ENCODE measurements at regions not wholly inside any gene's neighbourhood (a gene's known extent, or its start where the extent isn't known, plus 50 kb on each side); places are given as distances from the start of the nearest gene placed in this dataset.
"Not testable (repeated sequence)": the region's sequence is repeated elsewhere in the genome, so short reads cannot be mapped to it uniquely, and the experiment has no call there.

DNA sequence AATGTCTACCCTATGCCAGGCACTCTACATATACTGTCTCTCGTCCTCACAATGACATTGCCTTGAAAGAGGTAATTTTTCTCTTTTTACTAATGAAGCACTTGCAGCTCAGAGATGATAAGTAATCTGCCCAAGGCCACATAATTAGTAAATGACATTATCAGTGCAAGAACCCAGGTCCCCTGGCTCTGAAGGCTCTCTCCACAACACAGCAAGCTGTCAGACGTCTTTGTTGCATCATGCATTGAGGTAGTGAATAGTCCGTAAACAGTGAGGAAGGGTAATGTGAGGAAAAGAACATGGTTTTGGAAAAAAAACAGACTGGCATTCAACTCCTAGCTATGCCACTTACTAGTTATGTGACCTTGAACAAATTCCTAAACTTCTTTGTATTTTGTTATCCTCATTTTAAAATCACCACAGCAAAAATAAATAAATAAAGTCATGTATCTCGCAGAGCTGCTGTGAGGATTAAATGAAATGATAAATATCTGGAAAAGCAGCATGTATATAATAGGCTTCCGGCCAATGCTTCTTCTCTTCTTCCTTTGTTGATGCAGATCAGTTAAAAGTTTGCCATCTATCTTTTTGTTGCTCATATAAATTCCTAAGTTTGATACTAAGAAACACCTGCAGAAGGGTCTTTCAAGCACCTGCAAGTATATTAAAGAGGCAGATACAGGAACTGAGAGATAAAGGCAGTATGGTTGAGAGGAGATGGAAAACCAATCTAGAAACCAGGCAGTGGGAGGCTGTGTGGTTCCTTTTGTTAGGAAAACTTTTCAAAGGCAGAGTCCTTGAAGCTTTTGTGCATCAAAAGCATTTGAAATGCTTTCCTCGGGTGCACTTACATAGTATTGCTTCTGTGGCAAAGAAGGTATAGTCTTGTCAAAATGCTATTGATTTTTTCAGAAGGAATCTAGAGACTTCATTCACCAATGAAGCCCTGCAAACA lies 82.8 kb downstream of the BTG1 start:
- DNase-seq (ENCODE audit: low read depth in 2 of 2, low spot score in 1 of 2): no peak

DNA sequence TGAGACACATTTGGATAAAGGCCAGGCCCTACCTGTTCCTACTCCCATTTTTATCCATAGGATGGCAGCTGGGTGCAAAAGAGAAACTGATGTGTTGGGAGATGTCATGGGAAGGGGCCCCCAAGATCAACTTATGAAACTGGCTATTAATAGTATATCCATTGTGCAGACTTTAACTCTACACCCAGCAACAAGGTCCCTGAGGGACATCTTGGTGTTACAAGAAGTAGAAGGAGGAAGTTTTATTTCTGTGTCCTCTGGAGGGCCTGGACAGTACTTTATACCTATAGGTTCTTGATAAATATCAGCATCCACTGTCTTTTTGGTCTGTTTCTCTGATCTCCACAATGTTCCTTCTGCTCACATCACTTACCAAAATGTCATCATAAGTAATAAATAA lies 84.6 kb downstream of the BTG1 start:
- no peak for DNase-seq (ENCODE audit: low read depth in 2 of 2, low spot score in 1 of 2)

DNA sequence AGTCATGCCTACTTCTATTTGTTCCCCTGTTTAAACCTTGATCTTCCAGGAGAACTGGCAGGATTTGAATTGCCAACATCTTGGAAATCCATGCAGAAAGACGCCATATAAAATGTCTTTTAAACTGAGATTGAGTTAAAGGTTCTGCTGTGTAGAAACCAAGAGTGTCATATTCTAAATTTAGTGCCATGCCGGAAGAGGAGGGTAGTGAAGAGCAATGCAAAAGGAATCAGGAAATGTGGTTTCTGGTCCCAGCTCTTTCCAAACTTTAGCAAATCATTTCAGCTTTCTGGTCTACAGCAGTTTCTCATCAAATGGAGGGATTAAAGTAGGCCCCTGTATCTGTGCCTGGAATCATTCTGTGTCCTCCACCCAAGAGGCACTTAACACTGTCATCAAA lies 85.7 kb downstream of the BTG1 start:
- no peak for DNase-seq (ENCODE audit: low read depth in 2 of 2, low spot score in 1 of 2)

DNA sequence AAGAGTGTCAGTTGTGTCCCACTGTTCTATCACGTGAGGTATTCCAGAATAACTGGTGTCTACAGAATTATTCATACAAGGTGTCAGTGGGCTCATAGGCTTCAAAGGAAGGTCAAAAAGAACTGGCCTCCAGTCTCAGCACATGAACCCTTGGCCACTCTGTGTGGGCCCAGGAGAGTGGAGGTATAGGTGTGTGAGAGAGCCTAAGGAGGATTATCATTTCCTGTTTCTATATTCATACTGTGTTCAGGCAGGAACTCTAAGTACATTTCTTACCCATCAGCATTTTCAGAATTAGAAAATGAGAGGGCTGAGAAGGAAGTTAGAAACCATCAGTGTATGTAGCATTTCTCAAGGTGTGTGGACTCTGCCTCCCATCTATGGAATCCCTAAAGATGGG lies 87.0 kb downstream of the BTG1 start:
- no peak for DNase-seq (ENCODE audit: low read depth in 2 of 2, low spot score in 1 of 2)

DNA sequence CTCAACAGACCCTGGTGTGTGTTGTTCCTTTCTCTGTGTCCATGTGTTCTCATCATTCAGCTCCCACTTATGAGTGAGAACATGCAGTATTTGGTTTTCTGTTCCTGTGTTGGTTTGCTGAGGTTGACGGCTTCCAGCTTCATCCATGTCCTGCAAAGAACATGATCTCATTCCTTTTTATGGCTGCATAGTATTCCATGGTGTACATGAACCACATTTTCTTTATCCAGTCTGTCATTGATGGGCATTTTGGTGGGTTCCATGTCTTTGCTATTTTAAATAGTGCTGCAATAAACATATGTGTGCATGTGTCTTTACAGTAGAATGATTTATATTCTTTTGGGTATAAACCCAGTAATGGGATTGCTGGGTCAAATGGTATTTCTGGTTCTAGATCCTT lies 88.9 kb downstream of the BTG1 start:
- not testable (repeated sequence) for DNase-seq (ENCODE audit: low read depth in 2 of 2, low spot score in 1 of 2)

DNA sequence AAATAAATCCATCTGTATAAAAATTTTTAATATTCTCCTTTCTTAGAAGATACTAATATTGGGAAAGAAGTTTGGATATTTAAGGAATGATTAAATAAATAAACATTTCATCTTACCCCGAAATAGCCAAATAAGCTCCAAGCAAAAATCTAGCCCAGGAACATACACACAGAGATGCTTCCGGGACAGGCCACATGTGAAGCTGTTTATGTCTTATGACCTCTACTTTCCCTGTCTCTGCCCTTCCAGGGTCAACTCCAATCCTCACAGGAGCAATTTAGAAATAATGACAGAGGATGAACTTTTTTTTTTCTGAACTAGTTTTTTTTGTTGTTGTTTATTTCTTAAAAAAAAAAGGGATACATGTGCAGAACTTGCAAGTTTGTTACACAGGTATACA lies 89.4 kb downstream of the BTG1 start:
- DNase-seq (ENCODE audit: low read depth in 2 of 2, low spot score in 1 of 2): no peak

DNA sequence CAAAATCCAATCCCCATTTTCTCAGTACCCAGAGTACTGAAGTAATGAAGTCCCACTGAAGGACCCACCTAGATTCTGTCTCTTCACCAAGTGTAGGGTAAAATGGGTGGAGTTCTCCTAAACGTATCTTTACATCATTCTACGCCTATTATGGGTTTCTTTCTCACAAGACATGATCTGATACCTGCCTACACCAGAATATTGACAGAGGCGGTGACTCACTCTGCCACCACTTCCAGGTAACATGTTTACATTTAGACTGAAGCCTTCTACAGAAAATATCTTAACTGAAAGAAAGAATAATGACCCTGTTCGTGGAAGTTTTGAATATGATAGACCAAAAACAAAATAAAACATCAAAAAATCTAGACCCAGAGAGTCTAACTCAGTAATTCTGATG lies 89.8 kb downstream of the BTG1 start:
- DNase-seq (ENCODE audit: low read depth in 2 of 2, low spot score in 1 of 2): peak; percentile 25 to 40

DNA sequence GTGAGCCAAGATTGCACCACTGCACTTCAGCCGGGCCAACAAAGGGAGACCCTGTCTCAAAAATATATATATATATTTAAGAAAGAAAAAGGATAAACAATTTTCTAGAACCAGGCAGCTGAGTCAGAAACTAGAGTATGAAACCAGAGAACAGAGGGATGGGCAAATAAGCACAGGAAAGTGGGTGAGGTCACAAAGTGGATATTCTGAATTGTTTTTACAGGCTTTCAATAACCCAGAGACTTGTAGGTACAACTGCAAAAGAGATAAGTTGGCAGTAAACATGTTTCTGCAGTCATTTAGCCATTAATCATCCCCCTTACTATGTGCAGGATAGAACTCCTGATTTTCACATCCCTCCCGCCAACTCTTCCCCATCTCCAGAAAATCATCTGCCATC lies 94.2 kb downstream of the BTG1 start:
- DNase-seq (ENCODE audit: low read depth in 2 of 2, low spot score in 1 of 2): no peak

DNA sequence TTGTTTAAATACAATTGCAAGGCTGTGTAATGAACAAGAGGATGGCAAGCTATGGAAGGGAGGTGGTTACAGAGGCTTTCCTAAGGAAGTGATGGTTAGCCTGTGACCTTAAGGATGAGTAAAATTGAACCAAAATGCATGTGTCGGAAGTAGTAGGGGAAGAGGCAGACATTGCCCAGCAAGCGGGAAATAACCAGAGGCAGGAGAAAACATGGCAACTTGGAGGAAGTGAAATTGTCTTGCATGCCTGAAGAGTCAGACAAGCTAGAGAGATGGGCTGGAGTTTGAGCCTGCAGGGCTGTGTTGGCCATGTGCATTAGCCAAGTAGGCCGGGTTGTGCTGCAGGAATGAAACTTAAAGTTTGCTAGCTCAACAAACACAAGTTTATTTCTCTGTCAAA lies 96.2 kb downstream of the BTG1 start:
- DNase-seq (ENCODE audit: low read depth in 2 of 2, low spot score in 1 of 2): no peak

DNA sequence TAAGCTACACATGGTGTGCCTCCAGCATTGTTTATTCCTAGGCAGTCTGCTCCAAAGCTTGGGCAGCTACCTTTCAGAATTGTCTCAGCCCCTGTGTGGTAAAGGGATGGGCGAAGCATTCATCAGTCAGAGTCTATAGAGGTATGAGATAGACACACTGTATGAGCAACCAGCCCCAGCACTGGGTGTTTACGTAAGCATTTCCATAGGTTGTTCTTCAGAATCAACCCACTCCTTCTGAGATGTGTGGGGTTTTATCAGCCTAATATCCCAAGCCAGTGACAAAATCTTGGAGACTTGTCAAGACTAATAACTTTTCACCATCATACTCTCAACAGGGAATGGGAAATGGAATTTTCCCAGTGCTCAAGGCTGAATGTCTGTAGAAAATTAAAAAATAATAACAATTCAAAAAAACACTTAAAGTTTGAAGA lies 98.2 kb downstream of the BTG1 start:
- no peak for DNase-seq (ENCODE audit: low read depth in 2 of 2, low spot score in 1 of 2)

DNA sequence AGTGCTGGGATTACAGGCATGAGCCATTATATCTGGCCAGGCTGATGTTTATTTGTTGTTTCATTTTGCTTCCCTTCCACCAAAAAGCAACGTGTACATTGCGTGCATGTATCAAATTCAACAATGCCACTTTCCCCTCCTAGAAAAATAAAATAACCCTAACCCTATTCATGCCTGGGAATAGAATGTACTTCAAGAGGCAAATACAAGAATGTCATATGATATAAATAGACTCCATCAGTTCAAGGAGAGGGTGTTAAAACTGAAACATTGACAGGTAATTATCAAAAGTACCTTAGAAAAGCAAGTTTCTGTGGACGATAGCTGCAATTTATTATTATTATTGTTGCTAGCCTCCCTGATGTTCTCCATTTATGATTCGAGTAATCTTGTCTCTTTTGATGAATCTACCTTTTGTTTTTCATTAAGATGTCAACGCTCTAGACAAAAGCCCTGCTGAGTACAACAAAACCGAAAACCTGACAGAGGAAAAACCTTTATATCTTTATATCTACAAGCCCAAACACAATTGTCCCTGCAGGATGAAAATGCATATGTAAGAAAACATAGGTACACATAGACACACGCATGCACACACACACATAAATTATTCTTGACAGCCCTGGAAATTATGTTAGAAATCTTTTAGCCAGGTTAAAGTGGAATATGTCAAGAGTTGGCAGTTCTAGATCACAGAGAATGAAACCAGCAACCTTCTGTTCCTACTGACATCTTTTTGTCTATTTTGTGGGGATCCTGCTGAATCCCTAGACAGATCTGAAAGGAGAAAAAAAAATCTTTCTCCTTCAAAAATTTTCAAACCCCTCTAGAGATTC lies 98.9 kb downstream of the BTG1 start:
- no peak for DNase-seq (ENCODE audit: low read depth in 2 of 2, low spot score in 1 of 2)

DNA sequence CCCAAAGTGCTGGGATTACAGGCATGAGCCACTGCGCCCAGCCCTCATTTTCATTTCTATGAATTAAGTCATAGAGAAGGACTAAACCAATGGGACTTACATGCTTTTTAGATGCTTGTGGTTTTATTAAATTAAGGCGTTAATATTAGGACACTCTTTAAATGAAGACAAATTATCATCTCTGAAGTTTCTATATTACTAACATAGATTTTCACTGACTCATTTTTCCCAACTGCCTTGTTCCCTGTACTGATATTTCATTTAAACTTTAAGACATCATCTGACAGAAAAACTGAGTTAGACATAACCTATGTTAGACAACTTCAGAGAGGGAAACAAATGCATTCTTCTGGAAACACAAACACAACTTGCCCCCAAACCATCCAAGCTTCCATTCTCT lies 99.8 kb downstream of the BTG1 start:
- DNase-seq (ENCODE audit: low read depth in 2 of 2, low spot score in 1 of 2): no peak

DNA sequence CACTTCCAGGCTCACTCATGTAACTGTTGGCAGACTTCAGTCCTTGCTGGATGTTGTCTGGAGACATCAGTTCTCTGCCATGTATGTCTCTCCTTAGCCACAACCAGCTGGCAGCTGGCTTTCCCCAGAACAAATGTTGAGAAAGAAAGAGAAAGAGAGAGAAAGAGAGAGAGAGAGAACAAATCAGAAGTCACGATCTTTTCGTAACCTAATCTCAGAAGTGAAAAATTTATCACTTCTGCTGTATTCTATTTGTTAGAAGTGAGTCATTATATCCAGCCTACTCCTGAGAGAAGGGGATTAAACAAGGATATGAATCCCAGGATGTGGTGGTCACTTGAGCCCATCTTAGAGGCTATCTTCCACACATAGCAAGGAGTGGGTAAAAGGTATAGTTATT lies 101.2 kb downstream of the BTG1 start:
- no peak for DNase-seq (ENCODE audit: low read depth in 2 of 2, low spot score in 1 of 2)

DNA sequence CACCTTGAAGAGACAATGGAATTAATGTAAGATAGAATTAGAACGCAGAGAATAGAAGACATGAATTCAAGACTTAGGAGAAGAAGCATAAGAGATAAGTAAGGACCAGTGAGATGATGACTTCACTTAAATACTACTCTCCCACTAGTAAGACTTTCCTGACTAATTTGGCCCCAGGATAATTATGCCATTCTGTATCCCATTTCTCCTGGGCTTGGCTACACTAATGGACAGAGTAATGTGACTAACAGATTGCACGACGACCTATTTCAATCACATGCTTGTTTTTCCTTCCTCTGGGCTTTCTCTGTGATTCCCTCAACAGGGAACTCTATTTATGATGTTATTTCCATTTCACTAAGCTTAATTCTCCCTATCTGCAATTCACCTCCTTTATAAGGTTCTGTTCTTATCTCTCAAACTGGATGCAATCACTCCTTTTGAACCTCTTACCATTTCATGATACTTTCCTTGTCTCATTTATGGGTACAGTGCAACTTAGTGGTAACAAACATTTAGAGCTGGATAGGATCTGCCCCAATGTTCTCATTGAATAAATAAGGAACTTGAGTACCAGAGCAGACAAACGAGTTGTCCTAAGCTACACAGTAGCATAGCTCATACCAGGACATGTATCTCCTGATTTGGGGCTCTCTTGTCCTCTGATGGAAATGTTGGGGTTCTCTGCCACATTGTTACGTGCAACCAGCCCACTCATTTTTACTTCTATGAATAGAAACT lies 102.7 kb downstream of the BTG1 start:
- no peak for DNase-seq (ENCODE audit: low read depth in 2 of 2, low spot score in 1 of 2)

DNA sequence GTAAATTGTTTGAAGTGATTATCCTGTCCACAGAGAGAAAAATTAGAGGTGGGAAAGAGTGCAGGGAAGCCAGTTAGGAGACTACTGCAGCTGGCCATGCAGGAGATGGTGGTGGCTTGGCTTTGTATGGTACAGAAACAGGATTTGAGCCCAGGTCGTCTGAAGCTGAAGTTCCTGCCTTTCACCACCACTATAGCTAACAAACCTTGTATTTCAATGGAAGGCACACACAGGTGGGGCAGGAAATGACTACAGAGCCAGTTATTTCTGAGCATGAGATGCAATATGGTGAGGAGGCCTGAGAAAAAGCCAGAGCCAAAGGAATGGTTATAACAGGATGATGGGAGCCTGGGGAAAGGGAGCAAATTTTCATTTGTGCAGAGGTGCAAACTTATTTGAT lies 103.9 kb downstream of the BTG1 start:
- DNase-seq (ENCODE audit: low read depth in 2 of 2, low spot score in 1 of 2): no peak

DNA sequence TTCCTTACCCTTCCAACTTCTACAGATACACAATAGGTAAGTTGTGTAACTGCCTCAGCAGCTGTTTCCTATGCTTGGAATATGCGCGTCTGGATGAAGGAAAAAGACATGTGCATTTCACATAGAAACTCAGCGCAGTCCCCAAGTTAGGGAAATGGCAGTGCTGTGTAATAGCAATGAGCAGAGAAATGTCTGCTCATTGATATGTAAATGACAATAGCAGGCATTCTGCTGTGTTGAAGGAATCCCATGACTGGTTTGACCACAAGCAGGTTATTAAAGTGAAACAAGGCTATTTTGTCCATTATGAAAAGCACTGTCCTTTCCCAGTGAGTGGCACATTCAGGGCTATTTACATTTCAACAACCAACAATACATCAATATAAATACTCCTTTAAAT lies 106.6 kb downstream of the BTG1 start:
- DNase-seq (ENCODE audit: low read depth in 2 of 2, low spot score in 1 of 2): no peak

DNA sequence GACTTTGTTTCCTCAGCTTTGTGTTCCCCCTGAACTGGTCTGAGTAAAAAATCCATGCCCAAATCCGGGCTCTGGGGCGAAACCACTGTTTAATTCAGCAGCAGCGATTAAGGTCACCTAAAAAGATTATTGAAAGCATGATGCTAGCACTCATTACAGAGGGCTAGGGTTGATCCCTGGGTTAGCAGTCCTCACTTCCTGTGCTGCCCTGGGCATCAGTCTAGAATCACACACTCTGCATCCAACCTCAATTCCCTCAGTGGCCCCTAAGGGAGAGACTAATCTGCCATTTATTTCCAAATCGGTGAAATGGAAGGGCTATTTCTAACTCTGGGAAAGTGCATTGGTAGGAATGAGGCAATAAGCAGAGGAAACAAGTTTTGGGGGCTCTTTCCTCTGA lies 107.2 kb downstream of the BTG1 start:
- no peak for DNase-seq (ENCODE audit: low read depth in 2 of 2, low spot score in 1 of 2)

DNA sequence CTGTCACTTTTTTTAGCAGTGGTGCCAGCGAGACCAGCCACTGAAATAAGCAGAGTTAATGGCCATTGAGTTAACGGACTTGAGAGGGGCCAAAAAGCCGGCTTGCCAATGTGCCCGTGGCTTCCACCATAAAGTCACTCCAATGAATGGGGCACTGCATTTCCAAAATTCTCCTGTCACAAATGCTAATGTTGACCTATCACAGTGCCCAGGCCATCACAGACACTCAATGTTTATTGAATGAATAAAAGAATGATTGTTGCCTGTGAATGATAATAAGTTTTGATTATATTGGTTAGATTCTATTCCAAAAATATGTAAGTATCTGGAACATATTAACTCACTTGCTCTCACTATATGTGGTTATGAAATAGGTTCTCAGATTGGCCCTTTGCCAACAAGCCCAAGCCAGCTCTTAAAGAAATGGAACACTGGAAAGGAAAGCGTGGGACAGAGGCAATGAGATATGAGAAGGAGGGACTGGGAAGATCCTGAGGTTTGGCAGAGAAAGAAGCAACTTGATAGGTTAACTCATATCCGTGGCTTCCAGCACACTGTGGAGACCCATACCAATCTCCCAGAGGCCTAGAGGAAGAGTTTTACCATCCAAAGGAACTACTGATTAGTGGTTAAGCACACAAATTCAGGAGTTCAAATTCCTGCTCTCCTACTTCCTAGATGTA lies 108.7 kb downstream of the BTG1 start:
- DNase-seq (ENCODE audit: low read depth in 2 of 2, low spot score in 1 of 2): no peak

DNA sequence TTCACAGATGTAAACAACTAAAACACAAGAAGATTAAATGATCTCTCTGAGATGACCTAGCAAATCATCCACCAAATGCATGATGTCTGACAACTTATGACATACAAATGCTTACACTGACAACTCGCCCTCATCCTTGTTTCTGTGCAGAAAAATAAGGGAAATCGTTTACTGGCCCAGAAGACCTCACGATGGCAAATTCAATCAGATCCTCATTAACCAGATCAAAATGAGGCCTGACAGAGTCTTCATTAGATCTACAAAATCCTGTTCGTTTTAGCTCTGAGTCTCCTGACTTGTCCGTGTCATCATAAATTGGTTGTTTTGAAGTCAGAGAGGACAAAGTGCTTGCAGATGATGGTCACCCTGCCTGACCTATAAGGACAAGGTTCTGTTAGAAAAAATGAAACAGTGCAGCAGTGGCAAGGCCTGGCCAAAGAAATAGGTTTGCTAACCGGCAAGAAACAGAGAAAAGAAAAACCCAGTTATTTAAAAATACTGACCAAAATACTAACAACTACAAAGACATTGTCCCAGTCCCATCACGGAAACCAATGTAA lies 109.5 kb downstream of the BTG1 start:
- DNase-seq (ENCODE audit: low read depth in 2 of 2, low spot score in 1 of 2): no peak

DNA sequence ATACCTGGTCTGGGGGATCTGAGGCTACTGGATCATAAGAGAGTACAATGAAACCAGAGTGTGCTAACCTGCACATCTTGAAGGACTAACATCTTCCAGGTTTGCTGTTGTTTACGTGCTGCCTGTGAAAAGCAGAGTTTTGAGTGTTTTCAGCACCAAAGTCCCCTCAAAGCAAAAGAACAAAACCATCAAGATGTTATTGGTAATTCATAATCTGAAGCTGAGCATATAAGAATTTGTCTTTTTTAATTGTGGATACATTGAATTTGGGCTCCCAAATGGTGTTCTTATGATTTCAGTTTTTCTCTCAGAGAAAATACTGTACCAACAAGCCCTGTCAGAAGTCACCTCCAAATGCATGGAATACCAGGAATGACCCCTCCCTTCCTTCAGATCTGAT lies 110.2 kb downstream of the BTG1 start:
- no peak for DNase-seq (ENCODE audit: low read depth in 2 of 2, low spot score in 1 of 2)
